GM23248 (cell line): ENCODE measurements at regions not wholly inside any gene's neighbourhood (a gene's known extent, or its start where the extent isn't known, plus 50 kb on each side); places are given as distances from the start of the nearest gene placed in this dataset.

Experiments
- EZH2 ChIP-seq: fragments of 200-600 bp; sonication (generic); IDR thresholded peaks from 2 replicates; pipeline ENCODE4 v1.6.1; 2018; ENCODE audit warnings: antibody characterized with exemption, mild to moderate bottlenecking; ENCODE audit not compliant: insufficient read depth, poor library complexity, severe bottlenecking
- EZH2phosphoT487 ChIP-seq: fragments of 200-600 bp; sonication (generic); IDR thresholded peaks from 2 replicates; pipeline ENCODE4 v1.6.1; 2018; ENCODE audit warnings: antibody characterized with exemption, moderate library complexity, mild to moderate bottlenecking, low read depth; ENCODE audit not compliant: insufficient read depth

- TF ChIP-seq EZH2: no peak
- no peak for TF ChIP-seq EZH2phosphoT487
Observed at GRCh38 chr20:55580475-55580874, 424.8 kb downstream of the CBLN4 start.
